ENCODE measurements at regions not wholly inside any gene's neighbourhood (a gene's known extent, or its start where the extent isn't known, plus 50 kb on each side); places are given as distances from the start of the nearest gene placed in this dataset.
"Not testable (repeated sequence)": the region's sequence is repeated elsewhere in the genome, so short reads cannot be mapped to it uniquely, and the experiment has no call there.

DNA sequence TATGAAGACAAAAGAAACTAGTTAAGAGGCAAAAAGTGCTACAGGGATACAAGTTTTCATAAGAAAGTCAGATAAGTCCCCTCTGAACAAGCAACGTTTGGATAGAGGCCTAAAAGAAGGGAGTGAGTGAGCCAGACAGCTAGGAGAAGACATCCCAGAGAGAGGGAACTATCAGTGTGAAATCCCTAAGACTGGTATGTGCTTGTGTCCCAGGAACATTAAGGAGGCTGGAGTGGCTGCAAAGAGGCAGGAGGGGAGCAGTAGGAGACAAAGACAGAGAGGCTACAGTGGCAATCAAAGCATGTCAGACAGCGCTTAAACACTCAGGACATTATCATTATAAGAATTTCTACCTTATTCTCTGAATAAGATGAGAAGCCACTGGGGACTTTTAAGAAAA lies 139.1 kb upstream of the STK32A start:
- Mint-ChIP-seq H3K4me3 (no peak overlapping the region), H3K27me3 (ENCODE audit: low read depth) (peaks cover 29% of the 10 kb centered on the region), H3K36me3 (ENCODE audit: low read depth) (no peaks in the 10 kb centered on the region), H3K9me3 (peaks cover 2% of the 10 kb centered on the region), H3K4me1 (peaks cover 25% of the 10 kb centered on the region), H3K27ac (ENCODE audit: unreplicated experiment) (no peak overlapping the region)
- TF ChIP-seq, protein P1, sequence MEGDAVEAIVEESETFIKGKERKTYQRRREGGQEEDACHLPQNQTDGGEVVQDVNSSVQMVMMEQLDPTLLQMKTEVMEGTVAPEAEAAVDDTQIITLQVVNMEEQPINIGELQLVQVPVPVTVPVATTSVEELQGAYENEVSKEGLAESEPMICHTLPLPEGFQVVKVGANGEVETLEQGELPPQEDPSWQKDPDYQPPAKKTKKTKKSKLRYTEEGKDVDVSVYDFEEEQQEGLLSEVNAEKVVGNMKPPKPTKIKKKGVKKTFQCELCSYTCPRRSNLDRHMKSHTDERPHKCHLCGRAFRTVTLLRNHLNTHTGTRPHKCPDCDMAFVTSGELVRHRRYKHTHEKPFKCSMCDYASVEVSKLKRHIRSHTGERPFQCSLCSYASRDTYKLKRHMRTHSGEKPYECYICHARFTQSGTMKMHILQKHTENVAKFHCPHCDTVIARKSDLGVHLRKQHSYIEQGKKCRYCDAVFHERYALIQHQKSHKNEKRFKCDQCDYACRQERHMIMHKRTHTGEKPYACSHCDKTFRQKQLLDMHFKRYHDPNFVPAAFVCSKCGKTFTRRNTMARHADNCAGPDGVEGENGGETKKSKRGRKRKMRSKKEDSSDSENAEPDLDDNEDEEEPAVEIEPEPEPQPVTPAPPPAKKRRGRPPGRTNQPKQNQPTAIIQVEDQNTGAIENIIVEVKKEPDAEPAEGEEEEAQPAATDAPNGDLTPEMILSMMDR (conservative IDR thresholded peaks at IDR 0.05), result no peak
- no peak for DNase-seq (ENCODE audit: low read depth, low spot score)

DNA sequence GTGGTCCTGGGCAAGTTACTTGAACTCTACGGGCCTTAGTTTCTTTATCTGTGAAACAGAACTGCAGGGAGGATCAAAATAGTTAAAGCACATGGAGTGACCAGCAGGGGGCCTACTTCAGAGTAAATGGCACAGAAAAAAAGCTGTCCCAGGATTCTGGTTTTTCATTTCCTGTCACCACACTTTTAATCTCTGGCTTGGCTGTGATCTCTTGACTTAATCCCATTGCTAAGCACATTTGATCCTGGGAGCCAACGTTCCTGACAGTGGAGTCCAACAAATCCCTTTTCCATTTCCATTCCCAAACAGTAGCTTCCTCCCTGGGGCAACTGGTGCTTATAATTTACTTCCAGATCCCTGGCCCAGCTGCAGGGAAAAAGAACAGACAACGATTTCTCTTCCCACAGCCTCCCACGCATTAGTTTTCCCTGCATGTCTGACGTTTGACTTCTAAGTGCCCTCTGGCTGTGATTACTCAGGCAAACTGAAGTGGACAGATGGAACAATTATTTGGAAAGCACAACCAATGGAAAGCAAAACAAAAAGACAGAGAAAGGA lies 136.5 kb upstream of the STK32A start:
- peak; percentile 51 for DNase-seq (ENCODE audit: low read depth, low spot score)
- Mint-ChIP-seq H3K9me3 (peaks cover 2% of the 10 kb centered on the region), H3K36me3 (ENCODE audit: low read depth) (no peaks in the 10 kb centered on the region), H3K4me3 (no peak overlapping the region), H3K27me3 (ENCODE audit: low read depth) (peaks cover 15% of the 10 kb centered on the region), H3K27ac (ENCODE audit: unreplicated experiment) (no peak overlapping the region), H3K4me1 (peaks cover 23% of the 10 kb centered on the region)
- TF ChIP-seq, protein P1 (conservative IDR thresholded peaks at IDR 0.05), result peak; percentile 72

DNA sequence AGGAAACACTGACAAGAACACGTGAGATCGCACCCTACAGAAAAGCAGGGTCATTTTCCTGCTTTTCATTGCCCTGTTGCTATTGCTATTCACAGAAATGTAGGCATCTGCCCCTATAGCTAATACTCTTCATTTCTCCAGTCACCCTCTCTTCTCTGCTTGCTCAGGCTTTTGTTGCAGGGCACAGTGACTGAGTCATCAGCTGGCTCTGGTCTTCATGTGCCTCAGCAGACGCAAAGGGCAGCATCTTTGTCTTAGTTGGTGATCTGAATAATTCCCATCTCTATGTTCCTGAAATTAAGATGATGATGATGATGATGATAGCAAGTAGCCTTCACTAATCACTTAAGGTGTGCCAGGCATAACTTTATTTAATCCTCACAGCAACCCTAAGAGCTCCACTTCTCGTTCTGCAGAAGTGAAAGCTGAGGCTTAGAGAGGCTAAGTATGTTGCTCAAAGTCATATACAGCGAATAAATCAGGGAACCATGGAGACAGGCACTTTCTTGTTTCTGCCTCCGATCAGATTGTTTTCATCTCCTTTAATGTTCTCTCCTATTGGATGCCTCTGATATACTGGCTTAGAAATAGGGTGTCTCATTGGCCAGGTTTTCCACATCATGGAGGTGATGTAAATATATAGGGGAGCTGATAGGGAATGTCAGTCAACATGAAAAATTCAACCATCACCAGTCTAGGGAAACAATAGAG lies 133.0 kb upstream of the STK32A start:
- H3K27me3 Mint-ChIP-seq (ENCODE audit: low read depth), result no peaks in the 10 kb centered on the region
- DNase-seq (ENCODE audit: low read depth, low spot score), result no peak
- H3K4me3 Mint-ChIP-seq, result no peak overlapping the region
- TF ChIP-seq, protein P1 (conservative IDR thresholded peaks at IDR 0.05), result no peak
- peaks cover 23% of the 10 kb centered on the region for H3K4me1 Mint-ChIP-seq
- H3K9me3 Mint-ChIP-seq, result peaks cover 2% of the 10 kb centered on the region
- H3K27ac Mint-ChIP-seq (ENCODE audit: unreplicated experiment), result no peak overlapping the region
- H3K36me3 Mint-ChIP-seq (ENCODE audit: low read depth), result no peaks in the 10 kb centered on the region

DNA sequence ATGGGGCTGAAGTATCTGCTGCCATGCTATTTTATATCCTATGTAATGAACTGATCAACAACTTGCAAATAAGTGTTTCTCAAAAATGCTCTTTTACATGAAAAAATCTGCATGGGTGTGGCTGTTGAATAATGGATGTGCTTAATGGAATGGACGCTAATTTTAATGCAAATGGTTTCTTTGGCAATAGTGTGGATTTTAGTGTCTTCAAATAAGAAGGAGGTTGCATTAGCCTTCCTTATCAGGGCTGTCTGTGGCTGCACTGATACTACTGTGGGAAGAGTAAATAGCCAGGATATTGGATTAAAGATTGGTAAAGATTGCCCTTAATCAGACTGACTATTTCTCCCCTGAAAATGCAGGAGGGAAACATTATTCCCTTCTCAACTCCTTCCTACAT lies 121.9 kb upstream of the STK32A start:
- TF ChIP-seq, protein P1 (conservative IDR thresholded peaks at IDR 0.05), result no peak
- Mint-ChIP-seq H3K4me1 (no peaks in the 10 kb centered on the region), H3K27me3 (ENCODE audit: low read depth) (no peaks in the 10 kb centered on the region), H3K9me3 (peaks cover 4% of the 10 kb centered on the region), H3K4me3 (no peak overlapping the region), H3K27ac (ENCODE audit: unreplicated experiment) (no peak overlapping the region), H3K36me3 (ENCODE audit: low read depth) (no peaks in the 10 kb centered on the region)
- DNase-seq (ENCODE audit: low read depth, low spot score), result no peak

DNA sequence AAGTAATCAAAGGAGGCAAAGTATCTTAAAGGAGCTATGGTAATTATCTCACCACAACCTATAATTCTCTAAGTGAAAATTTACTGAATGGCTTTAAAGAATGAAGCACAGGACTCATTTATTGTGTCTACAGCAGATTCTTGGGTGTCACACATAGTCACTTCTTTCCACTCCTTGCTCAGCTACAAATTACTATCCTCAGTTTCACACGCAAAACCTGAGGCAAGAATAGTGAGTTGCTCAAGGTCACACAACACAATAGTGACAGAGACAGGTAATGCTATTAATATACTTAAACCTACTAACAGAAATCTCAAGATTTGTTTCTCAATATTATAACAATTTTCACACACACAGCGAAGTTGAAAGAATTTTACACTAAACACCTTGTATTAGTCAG lies 120.9 kb upstream of the STK32A start:
- no peak overlapping the region for H3K27ac Mint-ChIP-seq (ENCODE audit: unreplicated experiment)
- no peak for DNase-seq (ENCODE audit: low read depth, low spot score)
- H3K36me3 Mint-ChIP-seq (ENCODE audit: low read depth), result peaks cover 2% of the 10 kb centered on the region
- no peak overlapping the region for H3K4me3 Mint-ChIP-seq
- peaks cover 7% of the 10 kb centered on the region for H3K9me3 Mint-ChIP-seq
- H3K4me1 Mint-ChIP-seq, result no peaks in the 10 kb centered on the region
- no peaks in the 10 kb centered on the region for H3K27me3 Mint-ChIP-seq (ENCODE audit: low read depth)
- TF ChIP-seq, protein P1 (conservative IDR thresholded peaks at IDR 0.05), result no peak

DNA sequence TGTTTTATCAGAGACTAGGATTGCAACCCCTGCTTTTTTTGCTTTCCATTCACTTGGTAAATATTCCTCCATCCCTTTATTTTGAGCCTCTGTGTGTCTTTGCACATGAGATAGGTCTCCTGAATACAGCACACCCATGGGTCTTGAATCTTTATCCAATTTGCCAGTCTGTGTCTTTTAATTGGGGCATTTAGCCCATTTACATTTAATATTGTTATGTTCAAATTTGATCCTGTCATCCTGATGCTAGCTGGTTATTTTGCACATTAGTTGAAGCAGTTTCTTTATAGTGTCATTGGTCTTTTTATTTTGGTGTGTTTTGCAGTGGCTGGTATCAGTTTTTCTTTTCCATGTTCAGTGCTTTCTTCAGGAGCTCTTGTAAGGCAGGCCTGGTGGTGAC lies 95.1 kb upstream of the STK32A start:
- DNase-seq (ENCODE audit: low read depth, low spot score); H3K27me3 Mint-ChIP-seq (ENCODE audit: low read depth); H3K4me3 Mint-ChIP-seq; H3K27ac Mint-ChIP-seq (ENCODE audit: unreplicated experiment); H3K4me1 Mint-ChIP-seq: not testable (repeated sequence)
- Mint-ChIP-seq H3K9me3 (peaks cover 27% of the 10 kb centered on the region), H3K36me3 (ENCODE audit: low read depth) (peaks cover 21% of the 10 kb centered on the region)
